ENCODE measurements at regions not wholly inside any gene's neighbourhood (a gene's known extent, or its start where the extent isn't known, plus 50 kb on each side); places are given as distances from the start of the nearest gene placed in this dataset.

DNA sequence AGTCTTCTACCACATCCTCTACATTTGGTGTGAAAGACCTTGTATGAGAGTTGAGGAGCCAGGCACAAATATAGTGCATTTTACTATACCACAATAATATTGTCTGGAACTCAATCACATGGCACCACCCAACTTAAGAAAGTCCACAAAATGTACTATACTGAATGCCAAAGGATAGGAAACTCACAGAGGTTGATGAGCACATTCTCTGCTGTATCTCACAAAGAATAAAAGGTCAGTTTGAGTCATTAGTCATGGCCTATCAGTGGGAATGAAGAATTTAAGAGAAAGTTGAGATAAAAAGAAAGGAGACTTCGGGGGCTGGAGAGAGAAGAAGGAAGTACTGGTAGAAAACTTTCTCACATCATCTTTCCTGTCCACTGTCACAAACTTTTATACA is 134.3 kb downstream of the RDH14 start:
- no peak for TF ChIP-seq CTCF (IDR thresholded peaks at IDR 0.05; ENCODE audit: extremely low read depth, missing control alignments)
- DNase-seq (ENCODE audit: low spot score) = no peak

DNA sequence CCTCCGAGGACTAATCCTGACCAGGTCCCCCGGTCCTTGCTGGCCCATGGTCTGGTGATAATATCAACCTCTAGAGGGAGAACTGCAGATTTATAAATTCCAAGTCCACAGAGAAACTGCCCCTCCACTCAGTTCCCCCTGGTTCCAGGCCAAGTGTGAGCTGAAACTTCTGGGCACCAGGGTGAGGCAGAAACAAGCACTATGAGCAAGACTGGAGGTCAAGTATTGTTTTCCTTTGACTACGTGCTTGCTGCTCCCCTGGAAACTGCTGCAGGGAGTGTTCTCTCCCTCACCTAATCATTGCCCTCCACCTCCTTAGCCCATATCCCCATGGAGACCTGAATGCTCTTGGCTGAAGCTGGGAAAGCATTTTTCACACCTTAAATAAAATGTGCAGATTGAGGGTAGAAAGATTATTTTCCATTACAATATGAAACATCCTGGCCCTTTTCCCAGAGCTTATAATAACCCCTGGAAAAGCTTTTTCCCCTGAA is 135.2 kb downstream of the RDH14 start:
- DNase-seq (ENCODE audit: low spot score) = no peak

GRCh38 chr2:18423636-18424035 is 136.8 kb downstream of the RDH14 start:
- no peak for TF ChIP-seq CTCF (IDR thresholded peaks at IDR 0.05; ENCODE audit: extremely low read depth, missing control alignments)
- no peak for DNase-seq (ENCODE audit: low spot score)

More for the DNA sequence above, 135.2 kb downstream of the RDH14 start:
- no peak for TF ChIP-seq CTCF (IDR thresholded peaks at IDR 0.05; ENCODE audit: extremely low read depth, missing control alignments)

DNA sequence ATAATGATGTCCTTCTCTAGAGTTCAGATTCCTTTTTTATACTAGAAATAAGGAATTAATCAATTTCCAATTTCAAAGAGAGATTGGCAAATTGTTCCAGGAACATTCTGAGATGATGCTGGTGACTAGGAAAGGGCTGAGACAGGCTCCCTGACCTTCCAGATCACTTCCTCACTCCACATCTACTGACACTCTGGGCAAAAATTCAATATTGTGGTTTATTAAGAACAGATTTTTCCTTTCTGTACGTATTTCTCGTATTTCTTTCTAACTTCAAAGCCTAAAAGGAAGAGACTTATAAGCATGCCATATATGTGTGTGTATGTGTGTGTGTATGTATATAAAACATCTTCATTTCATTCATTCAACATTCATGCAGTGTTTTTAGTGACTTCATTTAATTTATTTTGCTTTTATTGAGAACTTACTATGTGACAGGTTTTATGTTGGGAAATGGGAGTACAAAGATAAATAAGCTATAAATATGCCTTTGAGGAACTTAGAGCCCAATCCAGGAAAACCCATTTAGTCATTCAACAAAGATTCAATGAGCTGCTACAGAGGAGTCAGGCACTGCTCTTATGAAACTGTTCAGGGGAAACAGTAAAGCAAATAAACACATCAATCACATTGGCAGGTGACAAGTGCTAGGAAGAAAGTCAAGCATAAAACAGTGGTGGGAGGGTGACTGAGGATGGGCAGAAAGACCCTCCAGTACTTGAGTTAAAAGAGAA is 137.9 kb downstream of the RDH14 start:
- TF ChIP-seq CTCF (IDR thresholded peaks at IDR 0.05; ENCODE audit: extremely low read depth, missing control alignments) = no peak
- DNase-seq (ENCODE audit: low spot score) = no peak

DNA sequence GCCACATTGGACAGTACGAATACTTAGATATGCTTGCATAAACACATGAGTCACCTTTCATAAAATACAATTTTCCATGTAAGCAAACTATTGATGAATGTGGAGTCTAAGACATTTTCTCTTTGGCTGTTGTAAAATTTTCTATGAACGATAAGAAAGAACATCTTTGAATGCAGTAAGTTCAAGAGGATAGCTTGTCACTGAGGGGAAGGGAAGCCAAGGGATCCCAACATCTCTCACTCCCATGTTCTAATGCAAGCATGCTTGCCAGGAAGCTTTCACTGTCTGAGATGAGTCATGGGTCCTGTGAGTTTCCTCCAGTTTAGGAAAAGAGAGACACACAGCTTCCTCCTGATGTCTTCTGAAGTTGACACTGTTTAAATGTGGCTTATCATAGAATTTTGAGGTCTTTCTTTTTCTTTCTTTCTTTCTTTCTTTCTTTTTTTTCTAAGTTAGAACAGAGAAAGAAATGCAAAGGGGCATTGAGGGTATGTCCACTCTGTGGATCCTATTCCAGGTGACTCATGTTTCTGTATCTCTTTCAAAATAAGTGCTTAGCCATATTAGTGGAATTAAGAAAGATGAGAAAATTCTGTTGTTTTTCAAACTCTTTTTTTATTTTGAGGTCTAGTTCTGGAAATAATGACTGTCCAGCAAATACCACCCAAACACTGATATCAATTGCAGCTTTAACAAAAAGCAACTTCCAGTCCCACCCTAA is 146.6 kb downstream of the RDH14 start:
- no peak for DNase-seq (ENCODE audit: low spot score)

GRCh38 chr2:18412980-18413675 is 147.3 kb downstream of the RDH14 start:
- DNase-seq (ENCODE audit: low spot score) = no peak
- TF ChIP-seq CTCF (IDR thresholded peaks at IDR 0.05; ENCODE audit: extremely low read depth, missing control alignments) = no peak

More for the DNA sequence above, 146.6 kb downstream of the RDH14 start:
- no peak for TF ChIP-seq CTCF (IDR thresholded peaks at IDR 0.05; ENCODE audit: extremely low read depth, missing control alignments)

GRCh38 chr2:18411626-18412025 is 148.8 kb downstream of the RDH14 start:
- TF ChIP-seq CTCF (IDR thresholded peaks at IDR 0.05; ENCODE audit: extremely low read depth, missing control alignments) = no peak
- DNase-seq (ENCODE audit: low spot score) = no peak

All from GM20000 (cell line).